ENCODE measurements at regions not wholly inside any gene's neighbourhood (a gene's known extent, or its start where the extent isn't known, plus 50 kb on each side); places are given as distances from the start of the nearest gene placed in this dataset.

GRCh38 chrX:39058724-39059123, 257.5 kb downstream of the MID1IP1 start:
- Histone ChIP-seq H3K9me3 (no peaks in the 10 kb centered on the region), H3K36me3 (no peaks in the 10 kb centered on the region), H3K27ac (no peak overlapping the region), H3K27me3 (no peaks in the 10 kb centered on the region), H3K4me3 (no peak overlapping the region), H3K4me1 (no peaks in the 10 kb centered on the region)
- 61% methylated on average over 3 of the region's 3 CpGs; no CpG with 5 or more reads in 1 of the 2 donors for WGBS, 2 donors
- TF ChIP-seq CTCF (IDR thresholded peaks at IDR 0.05) (no peak), POLR2A (IDR thresholded peaks at IDR 0.05) (no peak)
- intact Hi-C loops (cut with DNase I), result no loop called here
- DNase-seq, result no peak

- Histone ChIP-seq H3K27ac (no peak overlapping the region), H3K36me3 (no peaks in the 10 kb centered on the region), H3K27me3 (no peaks in the 10 kb centered on the region), H3K4me1 (no peaks in the 10 kb centered on the region), H3K4me3 (no peak overlapping the region), H3K9me3 (no peaks in the 10 kb centered on the region)
- DNase-seq, result no peak
- intact Hi-C loops (cut with DNase I), result no loop called here
- no peak for TF ChIP-seq POLR2A (IDR thresholded peaks at IDR 0.05)
- TF ChIP-seq CTCF (IDR thresholded peaks at IDR 0.05), result no peak
These were observed 258.6 kb downstream of the MID1IP1 start for GRCh38 chrX:39059866-39060265.

GRCh38 chrX:39063037-39063436, 261.8 kb downstream of the MID1IP1 start:
- 43 to 70% methylated on average over 1 to 4 of the region's 4 CpGs for WGBS, 2 donors
- no peak for TF ChIP-seq CTCF (IDR thresholded peaks at IDR 0.05)
- no peak for TF ChIP-seq POLR2A (IDR thresholded peaks at IDR 0.05)
- intact Hi-C loops (cut with DNase I), result no loop called here
- H3K4me1 ChIP-seq, result no peaks in the 10 kb centered on the region
- no peaks in the 10 kb centered on the region for H3K9me3 ChIP-seq
- peak overlapping the region in 1 of 4 donors; percentile 50 for H3K27ac ChIP-seq
- no peak overlapping the region for H3K4me3 ChIP-seq
- no peaks in the 10 kb centered on the region for H3K36me3 ChIP-seq
- H3K27me3 ChIP-seq, result no peaks in the 10 kb centered on the region
- no peak for DNase-seq

- DNase-seq, result no peak
- intact Hi-C loops (cut with DNase I), result no loop called here
- TF ChIP-seq CTCF (IDR thresholded peaks at IDR 0.05), result no peak
- no peak for TF ChIP-seq POLR2A (IDR thresholded peaks at IDR 0.05)
These were observed 262.4 kb downstream of the MID1IP1 start for GRCh38 chrX:39063702-39064101.

GRCh38 chrX:39065051-39065871, 264.0 kb downstream of the MID1IP1 start:
- no peak overlapping the region for H3K4me3 ChIP-seq
- no peaks in the 10 kb centered on the region for H3K9me3 ChIP-seq
- no peaks in the 10 kb centered on the region for H3K4me1 ChIP-seq
- DNase-seq, result no peak
- intact Hi-C loops (cut with DNase I), result no loop called here
- H3K36me3 ChIP-seq, result no peaks in the 10 kb centered on the region
- 51 to 70% methylated on average over 3 to 9 of the region's 21 CpGs for WGBS, 2 donors
- TF ChIP-seq CTCF (IDR thresholded peaks at IDR 0.05) (no peak), POLR2A (IDR thresholded peaks at IDR 0.05) (no peak)
- H3K27me3 ChIP-seq, result no peaks in the 10 kb centered on the region
- H3K27ac ChIP-seq, result no peak overlapping the region

More at GRCh38 chrX:39063702-39064101, 262.4 kb downstream of the MID1IP1 start:
- H3K4me3 ChIP-seq, result no peak overlapping the region
- H3K27me3 ChIP-seq, result no peaks in the 10 kb centered on the region
- H3K4me1 ChIP-seq, result no peaks in the 10 kb centered on the region
- H3K27ac ChIP-seq, result peak overlapping the region in 2 of 4 donors; percentile 22 to 50
- H3K36me3 ChIP-seq, result no peaks in the 10 kb centered on the region
- H3K9me3 ChIP-seq, result no peaks in the 10 kb centered on the region
